Effector CD8-positive, alpha-beta T cell (primary cell): ENCODE measurements at regions not wholly inside any gene's neighbourhood (a gene's known extent, or its start where the extent isn't known, plus 50 kb on each side); places are given as distances from the start of the nearest gene placed in this dataset.

Source experiments
- DNase-seq: peaks from one replicate; lab custom pipeline; 2025; lab: John Stamatoyannopoulos, UW

- no peak for DNase-seq
These were observed 68.6 kb downstream of the ZNF621 start for GRCh38 chr3:40593351-40593750.

GRCh38 chr3:40597441-40597840 is 72.7 kb downstream of the ZNF621 start:
- DNase-seq, result no peak

- no peak for DNase-seq
These were observed 73.6 kb downstream of the ZNF621 start for GRCh38 chr3:40598338-40598737.

- no peak for DNase-seq
These were observed 74.2 kb downstream of the ZNF621 start for GRCh38 chr3:40598962-40599361.

- no peak for DNase-seq
These were observed 78.1 kb downstream of the ZNF621 start for GRCh38 chr3:40602778-40603385.

GRCh38 chr3:40605960-40606359 is 81.2 kb downstream of the ZNF621 start:
- no peak for DNase-seq

GRCh38 chr3:40608091-40608490 is 83.3 kb downstream of the ZNF621 start:
- no peak for DNase-seq

- DNase-seq, result no peak
These were observed 88.5 kb downstream of the ZNF621 start for GRCh38 chr3:40613306-40613705.

- DNase-seq, result no peak
These were observed 90.6 kb downstream of the ZNF621 start for GRCh38 chr3:40615110-40615915.

GRCh38 chr3:40615918-40616819 is 91.4 kb downstream of the ZNF621 start:
- no peak for DNase-seq

GRCh38 chr3:40617084-40617483 is 92.3 kb downstream of the ZNF621 start:
- DNase-seq, result no peak

GRCh38 chr3:40618158-40618557 is 93.4 kb downstream of the ZNF621 start:
- no peak for DNase-seq

GRCh38 chr3:40620151-40620550 is 95.4 kb downstream of the ZNF621 start:
- no peak for DNase-seq

- no peak for DNase-seq
These were observed 96.5 kb downstream of the ZNF621 start for GRCh38 chr3:40621252-40621651.

GRCh38 chr3:40623567-40623966 is 98.8 kb downstream of the ZNF621 start:
- DNase-seq, result no peak

- no peak for DNase-seq
These were observed 99.5 kb downstream of the ZNF621 start for GRCh38 chr3:40624189-40624769.

- DNase-seq, result no peak
These were observed 102.3 kb downstream of the ZNF621 start for GRCh38 chr3:40627095-40627494.

- no peak for DNase-seq
These were observed 104.2 kb downstream of the ZNF621 start for GRCh38 chr3:40628984-40629383.

- no peak for DNase-seq
These were observed 106.7 kb downstream of the ZNF621 start for GRCh38 chr3:40631341-40631995.

GRCh38 chr3:40637906-40638305 is 113.1 kb downstream of the ZNF621 start:
- no peak for DNase-seq

GRCh38 chr3:40639006-40639405 is 114.2 kb downstream of the ZNF621 start:
- no peak for DNase-seq

GRCh38 chr3:40642812-40643211 is 118.1 kb downstream of the ZNF621 start:
- DNase-seq, result no peak
